GM19455 (cell line): ENCODE measurements at regions not wholly inside any gene's neighbourhood (a gene's known extent, or its start where the extent isn't known, plus 50 kb on each side); places are given as distances from the start of the nearest gene placed in this dataset.
"Not testable (repeated sequence)": the region's sequence is repeated elsewhere in the genome, so short reads cannot be mapped to it uniquely, and the experiment has no call there.

ENCODE experiments used
- ATAC-seq: cut with Tn5 transposase; IDR thresholded peaks from one replicate; pipeline ENCODE4 v1.9.1; 2021; ENCODE audit not compliant: unreplicated experiment

DNA sequence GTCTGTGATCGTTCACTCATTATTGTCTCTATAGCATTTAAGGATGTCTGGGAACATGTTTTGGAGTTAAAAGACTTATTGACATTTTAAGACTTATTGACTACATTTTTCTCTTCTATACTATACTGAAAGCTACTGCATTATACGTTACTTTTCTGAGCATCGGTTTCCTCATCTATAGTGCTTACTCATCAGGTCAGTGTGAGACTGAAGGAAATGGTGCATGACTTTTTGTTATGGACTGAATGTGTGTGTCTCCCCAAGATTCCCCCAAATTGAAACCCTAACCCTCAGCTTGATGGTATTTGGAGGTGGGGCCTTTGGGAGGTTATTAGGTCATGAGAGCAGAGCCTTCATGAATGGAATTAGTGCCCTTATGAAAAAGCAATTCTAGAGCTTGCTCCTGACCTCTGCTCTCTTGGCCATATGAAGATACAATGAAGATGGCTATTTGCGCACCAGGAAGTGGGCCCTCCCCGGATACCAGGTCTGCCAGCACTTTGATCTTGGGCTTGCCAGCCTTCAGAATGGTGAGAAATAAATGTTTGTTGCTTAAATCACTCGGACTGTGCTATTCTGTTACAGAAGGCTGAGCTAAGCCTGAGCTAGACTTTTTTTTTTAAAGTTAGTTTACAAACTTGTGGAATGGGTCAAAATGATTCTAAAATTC lies 243.7 kb upstream of the RREB1 start:
- ATAC-seq, result no peak

DNA sequence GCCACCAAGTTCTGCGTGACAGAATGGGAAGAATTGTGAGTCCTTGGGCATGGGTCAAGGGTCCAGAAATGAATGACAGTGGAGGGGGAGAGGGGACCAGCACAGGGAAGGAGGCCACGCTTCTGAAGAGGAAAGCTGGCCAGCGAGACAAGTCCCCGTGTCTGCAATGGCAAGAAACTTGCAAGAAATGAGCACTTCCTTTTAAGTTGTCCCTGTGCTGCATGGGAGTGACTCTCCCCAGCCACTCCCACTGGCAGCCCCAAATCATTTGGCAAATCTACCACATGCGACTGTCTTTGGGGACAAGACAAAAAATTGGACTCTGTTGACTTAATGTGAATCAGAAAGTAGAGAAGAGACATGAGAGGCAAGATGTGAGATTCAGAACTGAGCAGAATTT lies 242.2 kb upstream of the RREB1 start:
- ATAC-seq, result no peak

DNA sequence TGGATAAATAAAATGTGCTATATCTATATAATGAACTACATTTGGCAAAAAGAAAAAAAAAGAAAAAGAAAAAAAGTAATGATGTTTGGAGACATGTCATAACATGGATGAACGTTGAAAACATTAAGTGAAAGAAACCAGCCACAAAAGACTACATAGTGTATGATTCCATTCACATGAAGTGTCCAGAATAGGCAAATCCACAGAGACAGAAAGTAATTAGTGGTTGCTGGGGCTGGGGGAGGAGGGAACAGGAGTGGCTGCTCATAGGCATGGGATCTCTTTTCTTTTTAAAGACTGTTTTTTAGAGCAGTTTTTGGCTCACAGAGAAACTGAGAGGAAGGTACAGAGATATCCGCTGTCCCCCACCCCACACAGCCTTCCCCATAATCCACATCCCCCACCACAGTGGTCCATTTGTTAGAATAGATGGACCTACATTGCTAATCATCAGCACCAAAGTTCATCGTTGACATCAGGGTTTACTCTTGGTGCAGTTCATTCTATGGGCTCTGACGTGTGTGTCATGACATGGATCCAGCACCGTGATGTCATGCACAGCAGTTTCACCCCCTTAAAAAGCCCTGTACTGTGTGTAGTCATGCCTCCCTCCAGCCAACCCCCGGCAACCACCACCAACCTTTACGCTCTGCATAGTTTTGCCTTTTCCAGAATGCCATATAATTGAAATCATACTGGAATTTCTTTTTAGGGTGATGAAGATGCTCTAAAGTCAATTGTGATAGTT lies 240.9 kb upstream of the RREB1 start:
- no peak for ATAC-seq

DNA sequence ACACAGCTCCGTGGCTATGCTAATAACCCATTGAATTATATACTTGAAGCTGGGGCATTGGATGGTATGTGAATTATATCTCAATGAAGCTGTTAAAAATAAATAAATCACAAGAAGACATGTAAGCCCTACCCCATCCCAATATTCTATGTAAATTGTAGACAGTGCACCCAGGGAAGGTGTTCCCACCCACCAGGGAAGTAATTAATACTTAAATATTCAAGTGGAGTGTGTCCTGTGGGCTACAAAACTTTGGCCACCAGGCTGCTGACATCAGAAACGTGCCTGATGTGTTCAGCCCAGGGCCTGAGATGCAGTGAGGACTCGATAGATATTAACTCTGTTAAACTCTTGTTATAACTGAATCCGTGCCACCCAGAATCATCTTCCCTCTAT lies 240.4 kb upstream of the RREB1 start:
- no peak for ATAC-seq

DNA sequence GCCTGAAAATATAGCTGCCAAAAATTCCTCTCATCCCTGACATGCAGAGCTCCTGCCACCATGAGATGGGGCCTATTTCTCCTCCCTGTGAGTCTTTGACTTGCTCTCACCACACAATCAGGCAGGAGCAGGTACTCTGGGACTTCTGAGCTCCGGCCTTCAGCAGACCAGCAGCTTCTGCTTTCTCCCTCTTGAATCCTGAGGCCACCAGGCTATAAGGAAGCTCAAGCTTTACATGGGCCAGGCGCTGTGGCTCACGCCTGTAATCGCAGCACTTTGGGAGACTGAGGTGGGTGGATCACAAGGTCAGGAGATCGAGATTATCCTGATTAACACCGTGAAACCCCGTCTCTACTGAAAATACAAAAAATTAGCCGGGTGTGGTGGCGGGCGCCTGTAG lies 238.7 kb upstream of the RREB1 start:
- ATAC-seq, result no peak

DNA sequence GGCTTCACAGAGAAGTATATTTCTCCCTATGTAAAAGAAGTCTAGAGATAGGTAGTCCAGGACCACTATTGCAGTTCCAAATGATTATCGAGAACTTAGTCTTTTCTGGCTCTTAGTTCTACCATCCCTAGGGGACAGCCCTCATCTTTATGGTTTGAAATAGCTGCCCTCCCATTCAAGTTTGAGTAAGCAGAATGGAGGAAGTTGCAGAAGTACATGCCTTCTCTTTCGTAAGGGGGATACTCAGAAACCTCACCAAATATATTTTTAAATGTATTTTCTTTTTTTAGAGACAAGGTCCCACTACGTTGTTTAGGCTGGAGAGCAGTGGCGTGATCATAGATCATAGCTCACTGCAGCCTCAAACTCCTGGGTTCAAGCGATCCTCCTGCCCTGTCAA lies 236.8 kb upstream of the RREB1 start:
- ATAC-seq, result no peak

DNA sequence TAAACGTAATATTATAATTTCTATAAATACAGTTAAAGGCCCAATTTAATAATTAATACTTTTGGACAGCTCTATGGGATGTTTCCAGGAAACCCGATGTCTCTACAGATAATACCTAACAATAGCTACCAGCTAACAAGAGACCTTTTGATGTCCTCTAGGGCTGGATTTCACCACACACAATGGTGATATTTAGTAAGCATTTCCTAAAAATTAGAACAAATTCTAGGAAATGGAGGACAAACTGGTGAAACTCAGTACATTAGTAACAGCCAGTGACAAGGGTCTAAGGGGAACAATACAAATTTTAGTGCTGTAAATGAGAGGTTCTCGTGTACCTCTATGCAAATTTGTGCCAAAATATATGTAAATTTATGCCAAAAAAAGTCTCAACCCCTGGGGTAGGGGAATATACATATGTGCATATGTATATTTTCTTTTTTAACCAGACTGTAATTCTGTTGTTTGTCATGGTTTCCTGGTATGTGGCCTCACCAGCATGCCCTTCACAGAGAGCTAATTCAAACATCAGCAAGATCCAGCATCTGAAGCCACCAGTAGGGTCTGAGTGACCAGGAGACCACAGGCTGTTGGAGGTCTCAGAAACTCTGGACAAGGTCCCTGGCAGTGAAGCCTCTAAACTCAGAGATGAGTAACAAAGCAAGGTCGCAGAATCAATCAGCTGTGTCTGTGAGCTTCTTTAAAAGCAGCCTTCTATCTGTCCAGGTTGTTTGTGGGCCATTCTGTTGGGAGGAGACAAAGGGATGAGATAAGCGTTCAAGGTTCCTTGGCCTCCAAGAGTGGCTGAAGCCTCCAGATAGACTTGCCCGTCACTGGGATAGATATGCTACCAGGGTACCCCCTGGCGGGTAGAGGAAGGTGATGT lies 235.1 kb upstream of the RREB1 start:
- ATAC-seq, result no peak

DNA sequence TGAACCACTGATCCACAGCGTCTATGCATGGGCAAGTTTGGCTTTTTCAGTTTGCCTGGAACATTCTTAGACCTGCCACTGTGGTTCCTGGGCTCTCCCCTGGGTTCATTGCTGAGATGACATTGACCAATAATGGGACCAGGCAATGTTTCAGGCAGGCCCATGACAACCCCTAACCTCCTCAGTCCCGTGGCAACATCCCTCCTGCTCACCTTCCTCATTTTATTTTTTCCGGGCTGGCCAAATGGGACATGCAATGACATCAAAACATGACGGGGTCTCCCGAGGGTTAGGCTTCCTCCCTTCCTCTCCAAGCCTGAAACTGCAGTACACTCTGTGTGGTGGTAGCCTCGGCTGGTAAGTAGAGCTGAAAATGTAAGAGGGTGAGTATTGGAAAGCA lies 234.0 kb upstream of the RREB1 start:
- no peak for ATAC-seq

DNA sequence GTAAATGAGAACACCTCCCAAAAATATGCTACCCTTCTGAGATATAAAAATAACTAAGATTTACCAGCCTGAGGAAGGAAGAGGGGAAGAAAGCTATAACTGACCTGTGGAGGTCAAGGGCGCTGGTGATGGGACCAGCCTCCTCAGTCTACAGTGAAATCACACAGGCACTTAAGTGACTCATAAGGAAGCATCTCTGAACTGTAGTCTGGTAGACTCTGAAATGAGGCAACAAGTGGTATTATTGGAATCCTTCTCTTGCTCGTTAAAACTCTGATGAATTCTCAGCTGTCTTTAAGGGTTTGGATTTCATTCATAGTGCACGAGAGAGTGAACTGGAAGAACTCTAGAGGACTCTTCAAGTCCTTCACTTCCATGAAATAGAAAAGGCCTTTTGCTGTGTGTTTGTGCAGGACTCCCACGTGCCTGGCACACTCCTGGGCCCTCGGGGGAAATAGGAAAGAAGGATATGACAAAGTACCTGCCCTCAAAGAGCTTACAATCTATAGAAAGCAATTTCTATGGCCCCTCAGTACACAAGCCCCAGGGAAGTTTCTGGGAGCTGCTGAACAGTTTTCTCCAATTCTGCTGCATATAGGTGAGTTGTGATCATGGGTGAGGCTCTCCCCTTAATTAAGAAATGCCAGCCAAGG lies 231.8 kb upstream of the RREB1 start:
- no peak for ATAC-seq

DNA sequence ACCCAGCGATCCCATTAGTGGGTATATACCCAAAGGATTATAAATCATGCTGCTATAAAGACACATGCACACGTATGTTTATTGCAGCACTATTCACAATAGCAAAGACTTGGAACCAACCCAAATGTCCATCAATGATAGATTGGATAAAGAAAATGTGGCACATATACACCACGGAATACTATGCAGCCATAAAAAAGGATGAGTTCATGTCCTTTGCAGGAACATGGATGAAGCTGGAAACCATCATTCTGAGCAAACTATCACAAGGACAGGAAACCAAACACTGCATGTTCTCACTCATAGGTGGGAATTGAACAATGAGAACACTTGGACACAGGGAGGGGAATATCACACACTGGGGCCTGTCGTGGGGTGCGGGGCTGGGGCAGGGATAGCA lies 230.0 kb upstream of the RREB1 start:
- not testable (repeated sequence) for ATAC-seq

DNA sequence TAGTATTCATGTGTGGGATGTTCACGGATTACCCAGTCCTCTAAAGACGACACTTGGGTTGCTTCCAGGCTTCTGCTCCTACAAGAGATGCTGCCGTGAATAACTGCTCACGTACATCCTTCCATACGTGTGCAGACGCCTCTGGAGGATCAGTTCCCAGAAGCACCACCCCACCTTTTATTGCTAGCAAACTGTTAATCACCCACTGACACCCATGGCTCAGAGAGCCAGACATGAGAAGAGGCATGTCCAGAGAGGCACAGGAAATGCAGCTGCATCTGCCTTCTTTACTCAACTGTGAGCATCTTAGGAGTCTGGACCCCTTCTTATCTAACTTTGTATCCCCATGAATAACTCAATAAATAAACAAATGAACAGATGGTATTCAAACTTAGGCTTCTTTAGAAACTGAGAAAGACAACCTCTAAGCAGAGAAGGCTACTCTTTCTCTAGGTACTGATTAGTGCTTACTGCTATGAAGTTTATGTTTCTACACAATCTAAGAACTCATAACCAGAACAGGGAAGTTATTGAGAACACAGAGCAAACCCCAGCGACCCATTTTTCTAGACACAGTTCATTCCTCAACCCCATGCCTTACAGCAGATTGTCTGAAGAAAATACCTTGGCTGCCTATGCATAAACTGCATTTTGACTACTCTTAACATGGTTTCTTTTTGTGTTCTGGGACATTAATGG lies 228.7 kb upstream of the RREB1 start:
- no peak for ATAC-seq

DNA sequence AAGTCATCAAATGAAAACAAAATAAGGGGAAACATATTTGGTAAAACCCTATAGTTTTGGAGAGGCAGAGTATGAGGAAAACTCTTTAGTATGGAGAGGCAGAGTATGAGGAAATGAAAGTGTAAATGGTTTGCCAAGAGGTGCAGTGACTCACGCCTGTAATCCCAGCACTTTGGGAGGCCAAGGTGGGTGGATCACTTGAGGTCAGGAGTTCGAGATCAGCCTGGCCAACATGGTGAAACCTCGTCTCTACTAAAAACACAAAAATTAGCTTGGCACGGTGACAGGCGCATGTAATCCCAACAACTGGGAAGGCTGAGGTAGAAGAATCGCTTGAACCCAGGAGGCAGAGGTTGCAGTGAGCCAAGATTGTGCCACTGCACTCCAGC lies 228.2 kb upstream of the RREB1 start:
- ATAC-seq, result not testable (repeated sequence)

DNA sequence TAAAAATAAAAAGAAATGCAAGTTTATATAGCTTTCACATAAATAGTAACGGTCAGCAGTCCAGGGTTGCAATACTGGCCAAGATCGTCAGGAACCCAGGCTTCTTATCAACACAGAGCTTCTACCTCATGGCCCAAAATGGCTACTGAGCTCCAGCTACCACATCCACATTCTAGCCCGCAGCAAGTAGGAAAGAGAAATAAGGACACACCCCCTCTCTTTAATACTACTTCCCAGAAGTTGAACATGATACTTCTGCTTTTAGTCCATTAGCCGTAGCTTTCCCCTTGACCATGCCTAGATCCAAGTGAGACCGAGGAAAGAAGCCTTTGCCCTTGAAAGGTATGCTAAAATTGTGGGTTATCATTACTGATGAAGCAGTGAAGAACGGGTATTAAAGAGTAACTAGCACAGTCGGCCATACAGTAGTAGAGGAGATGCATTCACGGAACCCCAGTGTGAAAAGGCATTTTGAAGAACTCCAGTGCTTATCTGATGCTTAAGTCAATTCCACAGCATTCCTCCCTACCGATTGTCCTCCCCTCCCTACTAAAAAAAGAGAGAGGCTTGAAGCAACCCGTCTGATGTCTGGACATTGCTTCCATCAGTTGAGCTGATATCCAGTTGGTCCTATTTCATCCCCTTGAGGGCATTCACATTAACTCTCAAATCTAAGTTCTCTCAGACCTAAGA lies 226.9 kb upstream of the RREB1 start:
- no peak for ATAC-seq

DNA sequence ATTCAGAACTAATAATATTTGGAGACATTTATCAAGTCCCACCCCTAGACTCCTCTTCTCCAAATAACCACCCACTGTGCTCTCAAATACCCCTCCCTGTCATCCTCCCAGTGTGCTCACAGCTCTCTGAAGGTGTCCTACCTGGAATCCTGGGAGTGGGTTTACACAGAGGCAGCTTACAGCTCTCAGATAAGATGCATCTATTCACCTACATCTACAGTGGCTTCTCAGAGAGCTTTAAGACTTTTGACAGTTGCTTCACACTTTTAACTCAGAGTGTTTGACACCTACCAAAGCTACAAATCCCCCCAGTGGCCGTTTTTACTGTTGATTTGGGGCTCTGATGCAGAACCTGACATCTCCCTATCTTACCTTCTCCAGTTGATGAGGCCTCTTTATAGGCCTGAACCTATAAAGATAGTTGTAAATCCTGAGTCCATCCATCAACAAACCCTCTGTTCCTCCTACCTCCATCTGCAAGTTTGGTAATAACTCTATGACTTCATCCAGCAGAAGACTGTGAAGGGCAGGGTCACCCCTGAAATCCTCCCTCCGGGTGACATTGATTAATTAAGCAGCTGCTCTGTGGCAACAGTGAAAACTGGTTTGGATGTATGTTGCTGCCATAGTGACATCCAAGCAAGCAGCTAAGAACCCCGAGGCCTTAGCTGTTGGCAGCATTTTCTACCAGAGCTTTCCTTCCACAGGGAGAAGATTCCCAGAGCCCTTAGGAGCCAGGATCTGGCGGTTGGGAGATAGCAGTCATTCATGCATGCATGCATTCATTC lies 226.1 kb upstream of the RREB1 start:
- no peak for ATAC-seq

DNA sequence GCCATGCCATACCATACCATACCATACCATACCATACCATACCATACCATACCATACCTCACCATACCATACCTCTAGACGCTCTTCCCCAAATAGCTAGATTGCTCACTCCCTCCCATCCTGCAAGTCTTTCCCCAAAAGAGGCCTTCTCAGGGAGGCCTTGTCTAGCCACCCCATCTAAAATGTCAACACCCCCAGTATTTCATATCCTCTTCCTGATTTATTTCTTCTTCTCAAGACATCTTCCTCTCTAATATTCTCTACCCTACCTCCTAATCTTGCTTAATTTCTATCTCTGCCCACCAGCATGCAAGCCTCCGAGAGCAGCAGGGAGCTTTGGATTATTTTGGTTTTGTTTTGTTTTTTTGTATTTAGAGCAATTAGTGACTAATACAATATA lies 225.2 kb upstream of the RREB1 start:
- no peak for ATAC-seq

DNA sequence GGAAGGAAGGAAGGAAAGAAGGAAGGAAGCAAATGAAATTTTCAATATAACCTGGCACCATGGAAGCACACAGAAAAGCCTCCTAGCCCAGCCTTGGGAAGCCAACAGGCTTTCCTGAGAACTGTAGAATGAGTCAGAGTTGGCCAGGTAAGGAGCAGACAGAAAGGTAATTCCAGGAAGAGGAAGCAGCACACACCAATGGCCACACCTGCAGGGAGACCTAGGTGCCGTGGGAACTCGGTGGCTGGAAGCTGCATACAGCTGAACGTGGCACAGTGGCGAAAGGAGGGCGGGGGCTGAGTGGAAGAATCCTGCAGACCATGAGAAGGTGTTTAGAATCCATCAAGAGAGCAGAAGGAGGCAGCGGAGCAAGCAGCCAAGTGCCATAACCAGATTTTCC lies 224.8 kb upstream of the RREB1 start:
- ATAC-seq, result no peak

DNA sequence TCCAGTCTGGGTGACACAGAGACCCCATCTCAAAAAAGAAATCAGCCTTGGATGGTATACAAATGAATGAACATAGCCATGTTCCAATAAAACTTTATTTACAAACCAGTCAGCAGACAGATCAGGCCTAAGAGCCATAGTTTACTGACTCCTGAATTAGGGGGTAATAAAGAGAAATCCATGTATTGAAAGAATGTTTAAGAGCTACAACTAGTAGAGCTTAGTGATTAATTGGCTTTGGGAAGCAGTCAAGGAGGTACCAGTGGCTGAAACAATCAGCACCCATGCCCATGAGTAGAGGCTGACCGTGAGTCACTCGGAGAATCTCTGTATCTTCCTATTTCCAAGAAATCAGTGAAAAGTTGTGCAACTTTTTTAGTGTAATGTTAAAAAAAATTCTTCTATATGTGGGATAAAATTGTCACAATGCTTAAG lies 223.6 kb upstream of the RREB1 start:
- ATAC-seq, result no peak

DNA sequence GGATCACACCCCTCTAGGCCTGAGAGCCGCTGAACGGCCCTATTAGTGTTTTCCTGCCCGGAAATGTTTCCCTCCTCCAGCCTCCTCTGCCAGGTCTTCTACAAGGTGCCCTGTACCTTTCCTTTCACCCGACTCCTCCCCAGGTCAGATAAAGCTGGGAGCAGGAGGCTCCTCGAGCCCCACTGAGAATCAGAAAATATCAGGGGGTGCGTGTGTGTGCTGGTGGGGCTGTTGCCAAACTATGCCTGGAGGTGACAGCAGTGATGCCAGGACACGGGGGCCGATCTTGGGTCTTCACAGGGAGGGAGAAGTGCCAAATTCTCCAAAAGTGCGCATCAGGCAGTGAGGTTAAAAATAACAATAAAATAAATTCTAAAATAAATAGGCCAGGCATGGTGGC lies 222.8 kb upstream of the RREB1 start:
- no peak for ATAC-seq

DNA sequence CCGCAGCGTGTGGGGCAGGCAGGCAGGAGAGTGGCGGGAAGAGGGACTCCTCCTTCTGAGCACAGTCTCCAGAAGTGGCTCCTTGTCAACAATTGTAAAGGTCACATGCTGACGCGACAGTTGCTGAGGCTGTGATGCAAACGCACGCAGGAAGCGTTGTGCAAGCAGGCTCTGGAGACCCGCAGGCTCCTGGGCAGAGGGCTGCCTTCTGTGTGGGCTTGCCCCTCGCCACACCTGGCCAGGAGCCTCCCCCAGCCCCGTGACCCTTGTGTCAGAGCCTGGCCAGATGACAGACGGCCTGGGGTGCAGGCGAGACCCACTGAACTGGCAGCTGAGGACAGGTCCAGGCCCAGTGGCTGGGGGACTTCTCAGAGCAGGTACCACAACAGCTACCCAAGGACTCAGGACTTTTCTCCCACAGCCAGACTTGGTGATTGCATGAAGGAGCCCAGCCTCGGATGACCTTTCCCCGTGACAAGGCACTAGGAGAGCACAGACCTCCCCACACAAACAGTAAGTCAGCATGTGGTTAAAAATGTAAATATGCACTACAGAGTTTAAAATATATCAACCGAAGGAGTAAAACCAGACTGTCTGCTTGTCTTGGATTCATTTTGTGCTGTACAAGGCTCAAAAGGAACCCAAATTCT lies 222.1 kb upstream of the RREB1 start:
- ATAC-seq, result no peak
